GM21717 (cell line): ENCODE measurements at regions not wholly inside any gene's neighbourhood (a gene's known extent, or its start where the extent isn't known, plus 50 kb on each side); places are given as distances from the start of the nearest gene placed in this dataset.

Experiments
- ATAC-seq: cut with Tn5 transposase; IDR thresholded peaks from one replicate; pipeline ENCODE4 v1.9.1; 2021; ENCODE audit warnings: mild to moderate bottlenecking, moderate library complexity; ENCODE audit not compliant: unreplicated experiment

GRCh38 chr15:97528238-97528637 is 432.3 kb upstream of the ARRDC4 start:
- no peak for ATAC-seq

- ATAC-seq: no peak
Observed at GRCh38 chr15:97545799-97546198, 414.7 kb upstream of the ARRDC4 start.

DNA sequence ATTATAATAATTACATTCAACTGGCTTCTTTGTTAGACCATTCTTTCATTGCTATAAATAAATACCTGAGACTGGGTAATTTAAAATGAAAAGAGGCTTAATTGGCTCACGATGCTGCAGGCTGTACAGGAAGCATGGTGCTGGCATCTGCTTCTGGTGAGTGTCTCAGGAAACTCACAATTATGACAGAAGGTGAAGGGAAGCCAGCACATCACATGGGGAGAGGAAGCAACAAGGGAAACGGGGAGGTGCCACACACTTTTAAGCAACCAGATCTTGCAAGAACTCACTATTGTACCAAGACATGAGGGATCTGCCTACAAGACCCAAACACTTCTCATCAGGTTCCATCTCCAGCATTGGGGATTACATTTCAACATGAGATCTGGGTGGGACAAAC is 413.1 kb upstream of the ARRDC4 start:
- ATAC-seq: no peak

DNA sequence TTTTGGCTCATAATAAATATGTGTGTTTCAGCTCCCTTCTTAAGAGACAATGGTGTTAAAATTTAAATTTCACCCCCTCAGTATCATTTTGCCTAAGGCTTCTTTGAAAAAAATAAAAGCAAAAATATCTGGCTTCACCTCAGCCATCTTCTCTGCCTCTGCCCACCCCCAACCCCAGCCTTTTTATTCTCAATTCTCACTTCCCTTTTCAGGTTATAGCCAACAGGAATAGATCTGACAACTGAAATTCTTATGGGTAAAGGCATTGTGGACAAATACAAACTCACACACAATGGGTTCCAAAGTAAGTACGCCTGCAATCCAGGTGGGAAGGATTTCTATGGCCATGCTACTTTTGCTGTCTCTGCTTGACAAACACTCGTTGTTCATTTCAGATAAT is 399.0 kb upstream of the ARRDC4 start:
- no peak for ATAC-seq

DNA sequence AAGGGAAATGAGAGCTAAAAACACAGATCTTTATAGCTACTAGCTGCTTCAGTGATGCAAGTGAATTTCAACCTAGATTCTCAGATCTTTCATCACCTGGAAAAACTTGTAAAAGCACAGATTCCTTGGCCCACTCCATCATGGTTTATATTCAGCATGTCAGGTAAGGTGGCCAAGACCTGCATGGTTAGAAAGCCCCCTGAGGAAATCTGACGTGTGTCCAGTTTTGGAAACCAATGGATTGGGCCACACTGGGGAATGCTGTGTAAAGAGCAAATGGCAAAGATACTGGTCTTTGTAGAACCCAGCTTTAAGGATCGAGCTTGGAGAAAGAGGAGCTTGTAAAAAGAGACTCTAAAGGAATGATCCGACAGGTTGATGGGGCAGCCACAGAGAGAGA is 397.0 kb upstream of the ARRDC4 start:
- no peak for ATAC-seq

DNA sequence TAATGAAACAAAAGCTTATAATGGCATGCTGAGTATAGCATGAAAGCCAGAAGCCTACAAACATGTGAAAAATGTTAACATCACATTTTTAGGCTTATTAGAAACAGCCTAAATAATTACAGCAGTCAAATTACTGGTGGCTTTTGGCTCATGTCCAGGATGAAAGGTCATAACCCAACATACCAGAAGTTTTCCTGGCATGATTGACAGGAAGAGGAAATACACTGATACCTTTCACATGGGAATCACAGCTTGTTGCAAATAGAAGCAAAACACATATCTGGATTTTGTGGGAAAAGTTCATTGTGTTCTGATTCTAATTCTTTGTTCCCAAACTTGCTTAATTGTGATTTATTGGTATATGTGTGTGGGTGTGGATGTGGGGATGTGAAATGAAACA is 393.5 kb upstream of the ARRDC4 start:
- no peak for ATAC-seq

- ATAC-seq: no peak
Observed at GRCh38 chr15:97567411-97567810, 393.1 kb upstream of the ARRDC4 start.

DNA sequence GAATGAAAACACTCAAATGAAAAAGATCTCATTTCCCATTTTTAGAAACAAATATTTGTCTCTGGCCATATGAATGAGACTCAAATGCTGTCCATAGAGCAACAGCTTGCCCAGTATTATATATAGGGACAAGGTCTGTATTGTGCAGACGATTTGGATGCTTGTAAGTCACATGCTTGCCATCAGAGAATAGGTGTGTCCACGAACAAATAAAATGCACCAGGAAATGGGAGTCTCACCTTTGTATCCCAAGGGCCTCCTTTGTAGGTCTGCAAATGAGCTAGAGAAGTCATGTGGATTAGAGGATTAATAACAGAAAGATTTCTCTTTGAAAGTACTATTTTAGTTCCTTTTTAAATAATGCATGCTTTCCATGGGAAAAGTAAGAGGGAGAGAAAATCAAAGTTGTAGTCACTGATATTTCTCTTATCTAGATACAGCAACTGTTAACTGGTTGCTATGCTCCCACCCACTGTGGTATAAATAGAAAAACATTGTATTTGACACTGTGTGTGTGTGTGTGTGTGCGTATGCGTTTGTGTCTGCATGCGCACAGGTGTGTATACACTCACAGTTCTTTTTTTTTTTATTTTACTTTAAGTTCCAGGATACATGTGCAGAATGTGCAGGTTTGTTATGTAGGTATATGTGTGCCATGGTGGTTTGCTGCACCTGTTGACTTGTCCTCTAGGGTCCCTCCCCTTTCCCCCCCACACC is 383.4 kb upstream of the ARRDC4 start:
- no peak for ATAC-seq

DNA sequence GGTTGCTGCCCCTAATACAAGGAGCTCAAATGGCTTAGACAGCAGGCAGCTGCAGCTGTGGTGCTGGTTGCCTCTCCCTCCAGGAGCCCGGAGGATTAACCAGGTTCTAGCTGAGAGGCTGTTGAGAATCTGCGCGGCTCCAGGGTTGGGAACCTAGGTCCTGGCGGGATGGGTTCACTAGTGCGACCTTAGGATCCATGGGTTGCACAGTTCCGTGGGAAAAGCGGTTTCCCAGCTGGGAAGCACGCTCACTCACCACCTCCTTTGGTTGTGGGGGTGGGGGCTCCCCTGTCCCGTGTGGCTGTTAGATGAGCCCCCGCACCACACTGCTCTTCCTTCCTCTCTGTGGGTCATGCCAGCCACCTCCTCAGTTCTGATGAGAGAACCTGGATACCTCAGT is 375.1 kb upstream of the ARRDC4 start:
- ATAC-seq: no peak

- ATAC-seq: no peak
Observed at GRCh38 chr15:97592778-97593177, 367.7 kb upstream of the ARRDC4 start.

DNA sequence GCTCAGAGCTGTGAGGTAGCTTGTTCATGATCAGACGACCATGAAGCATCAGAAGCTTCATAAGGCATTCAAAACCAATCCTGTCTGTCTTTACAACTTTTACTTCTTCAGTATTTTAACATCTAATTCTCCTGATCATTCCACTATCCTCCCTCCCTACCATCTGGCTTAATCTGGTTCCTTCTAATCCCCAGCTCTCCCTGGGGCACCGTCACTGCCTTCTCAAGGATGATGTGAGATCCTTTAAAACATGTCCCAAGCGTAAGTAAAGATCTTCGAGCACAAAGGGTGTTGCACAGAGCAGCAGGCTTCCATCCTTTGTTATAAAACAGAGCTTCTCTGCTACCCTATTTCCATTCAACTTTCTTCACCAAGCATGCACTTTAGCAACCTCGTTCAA is 362.7 kb upstream of the ARRDC4 start:
- no peak for ATAC-seq

DNA sequence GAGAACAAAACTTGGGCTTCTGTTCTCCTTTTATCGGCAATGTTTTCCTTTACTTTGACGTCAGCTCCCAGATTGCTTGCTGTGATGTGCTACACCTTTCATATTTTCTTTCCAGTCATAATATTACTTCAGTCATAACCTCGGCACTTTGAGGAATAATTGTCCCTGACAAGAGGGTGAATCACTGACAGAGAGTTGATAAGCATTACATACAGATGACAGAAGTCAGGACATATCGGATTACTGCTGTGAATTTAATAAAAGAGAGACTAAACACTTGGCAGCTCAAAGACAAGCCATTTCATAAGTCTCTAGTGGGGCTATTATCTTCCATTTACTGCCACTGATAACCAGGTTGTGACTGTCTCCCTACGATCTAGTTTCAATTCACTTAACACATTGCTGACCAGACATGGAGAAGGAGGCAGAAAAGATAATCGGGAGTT is 362.1 kb upstream of the ARRDC4 start:
- no peak for ATAC-seq

DNA sequence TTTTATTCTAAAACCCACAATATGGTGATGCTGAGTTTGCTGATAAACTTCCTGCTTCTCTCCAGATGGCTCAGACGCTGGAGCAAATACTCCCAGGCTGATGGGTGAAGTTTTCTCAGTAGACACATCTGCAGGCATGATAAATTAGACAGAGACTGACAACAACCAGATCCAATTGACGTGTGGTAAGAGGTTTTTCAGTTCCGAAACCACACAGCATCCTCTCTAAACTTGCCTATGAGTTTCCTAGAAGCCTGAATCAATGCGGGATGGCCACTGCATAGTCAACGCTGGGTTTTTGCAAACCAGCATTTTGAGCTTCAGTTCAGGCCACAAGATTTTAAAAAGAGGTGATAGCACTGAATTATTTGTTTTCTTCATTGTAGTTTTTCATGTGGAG is 360.3 kb upstream of the ARRDC4 start:
- ATAC-seq: no peak

GRCh38 chr15:97604677-97605076 is 355.8 kb upstream of the ARRDC4 start:
- no peak for ATAC-seq

DNA sequence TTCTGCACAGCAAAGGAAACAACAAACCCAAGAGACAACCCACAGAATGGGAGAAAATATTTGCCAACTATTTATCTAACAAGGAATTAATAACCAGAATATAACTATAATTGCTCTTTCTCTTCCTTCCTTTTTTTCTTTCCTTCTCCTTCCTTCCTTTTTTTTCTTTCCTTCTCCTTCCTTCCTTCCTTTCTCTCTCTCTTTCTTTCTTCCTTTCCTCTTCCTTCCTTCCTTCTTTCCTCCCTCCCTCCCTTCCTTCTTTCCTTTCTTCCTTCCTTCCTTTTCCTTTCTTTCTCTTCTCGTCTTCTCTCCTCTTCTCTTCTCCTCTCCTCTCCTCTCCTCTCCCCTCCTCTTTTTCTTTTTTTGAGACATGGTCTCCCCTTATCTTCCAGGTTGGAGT is 345.4 kb upstream of the ARRDC4 start:
- no peak for ATAC-seq

GRCh38 chr15:97623091-97623661 is 337.3 kb upstream of the ARRDC4 start:
- ATAC-seq: no peak

GRCh38 chr15:97627634-97628033 is 332.9 kb upstream of the ARRDC4 start:
- ATAC-seq: no peak

DNA sequence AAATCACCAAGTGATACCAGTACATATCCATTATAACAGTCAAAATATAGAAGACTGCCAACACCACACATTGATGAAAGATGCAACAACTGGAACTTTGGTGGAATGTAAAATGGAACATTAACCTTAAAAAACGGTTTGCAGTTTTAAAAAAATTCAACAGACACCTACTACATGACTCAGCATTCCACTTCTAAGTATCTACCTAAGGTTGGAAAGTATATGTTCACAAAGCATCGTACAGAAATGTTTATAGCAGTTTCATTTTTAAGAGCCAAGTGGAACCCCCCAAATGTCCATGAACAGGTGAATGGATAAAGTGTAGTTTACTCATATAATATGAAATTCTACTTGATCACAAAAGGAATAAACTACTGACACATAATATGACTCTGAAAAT is 314.7 kb upstream of the ARRDC4 start:
- no peak for ATAC-seq

- ATAC-seq: no peak
Observed at GRCh38 chr15:97648728-97649127, 311.8 kb upstream of the ARRDC4 start.

- no peak for ATAC-seq
Observed at GRCh38 chr15:97652041-97652440, 308.5 kb upstream of the ARRDC4 start.

DNA sequence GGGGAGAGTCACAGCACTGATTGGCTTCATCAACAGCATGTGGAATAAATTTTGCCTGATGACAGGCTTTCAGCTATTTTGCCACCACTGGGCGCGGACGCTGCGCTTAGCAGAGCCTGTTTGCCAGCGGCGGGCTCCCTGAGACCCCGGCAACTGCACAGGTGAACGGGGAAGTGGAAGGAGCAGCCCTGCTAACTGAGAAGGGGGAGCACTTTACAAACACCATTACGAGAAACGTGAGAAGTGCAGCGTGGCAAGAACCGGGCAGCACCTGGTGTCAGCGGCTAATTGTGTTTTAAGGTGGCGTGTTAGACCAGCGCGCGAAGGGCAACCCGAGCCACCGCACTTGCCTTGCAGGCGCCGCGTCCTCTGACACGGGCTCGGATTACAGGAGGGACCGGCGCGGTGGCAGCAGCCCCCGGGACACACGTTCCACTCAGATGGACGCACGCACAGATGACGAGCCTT is 307.8 kb upstream of the ARRDC4 start:
- ATAC-seq: no peak

DNA sequence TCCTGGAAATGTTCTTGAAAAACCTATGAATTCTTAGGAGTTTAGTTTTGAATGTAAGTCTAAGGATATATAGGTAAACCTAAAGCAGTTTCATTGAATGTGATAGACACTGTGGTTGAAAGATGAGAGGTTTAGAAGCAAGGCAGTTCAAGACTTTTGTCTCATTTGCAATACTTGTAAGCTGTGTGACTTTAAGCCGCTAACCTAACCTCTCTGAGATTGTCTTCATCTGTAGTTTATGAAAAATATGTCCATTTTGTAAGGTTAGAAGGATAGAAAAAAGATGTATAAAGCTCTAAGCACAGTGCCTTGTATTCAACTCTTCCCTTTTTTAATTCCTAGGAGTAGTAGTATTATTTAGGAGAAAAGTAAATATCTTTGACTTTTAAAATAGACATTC is 306.6 kb upstream of the ARRDC4 start:
- ATAC-seq: no peak
